ENCODE measurements at regions not wholly inside any gene's neighbourhood (a gene's known extent, or its start where the extent isn't known, plus 50 kb on each side); places are given as distances from the start of the nearest gene placed in this dataset.

DNA sequence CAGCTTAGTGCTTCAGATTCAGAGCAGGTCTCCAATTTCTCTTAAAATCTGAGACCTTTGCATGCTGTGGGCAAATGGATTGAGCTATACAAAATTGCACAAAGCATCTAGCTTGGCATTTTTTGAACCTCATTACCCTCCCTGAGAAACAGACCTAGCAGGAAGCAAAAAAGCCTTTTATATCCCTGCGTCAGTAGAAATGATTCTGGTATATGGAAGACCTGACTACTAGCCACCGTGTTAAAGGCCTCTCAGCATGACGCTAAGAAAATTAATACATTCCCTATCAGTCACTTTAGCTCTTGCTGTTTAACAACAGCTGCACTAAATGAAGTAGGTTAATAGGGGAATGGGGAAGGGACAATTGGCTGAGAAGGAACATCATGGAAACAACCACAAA, 110.7 kb upstream of the SMLR1 start:
- peak overlapping the region; percentile 40 for H3K27ac ChIP-seq (ENCODE audit: low read length)
- no peaks in the 10 kb centered on the region for H3K27me3 ChIP-seq (ENCODE audit: insufficient read depth, low read depth, low read length)
- H2AFZ ChIP-seq (ENCODE audit: low read depth, low read length), result no peak overlapping the region
- no peaks in the 10 kb centered on the region for H3K9me2 ChIP-seq (ENCODE audit: insufficient read depth, low read length)
- H3K4me2 ChIP-seq (ENCODE audit: low read length), result no peak overlapping the region
- peaks cover 7% of the 10 kb centered on the region for H3F3A ChIP-seq (ENCODE audit: insufficient read depth, low read length, poor library complexity, severe bottlenecking)
- no peaks in the 10 kb centered on the region for H3K36me3 ChIP-seq (ENCODE audit: insufficient read depth, low read length)
- H3K9me3 ChIP-seq (ENCODE audit: low read length), result no peaks in the 10 kb centered on the region
- H3K4me3 ChIP-seq (ENCODE audit: low read length), result no peak overlapping the region
- no peak overlapping the region for H3K9ac ChIP-seq (ENCODE audit: low read length)
- no peaks in the 10 kb centered on the region for H4K20me1 ChIP-seq (ENCODE audit: insufficient read depth)
- H3K79me2 ChIP-seq (replicated peaks; ENCODE audit: insufficient read depth, low read length), result no peaks in the 10 kb centered on the region
- TF ChIP-seq EP300 (conservative IDR thresholded peaks at IDR 0.05; ENCODE audit: poor library complexity, severe bottlenecking) (no peak), EZH2 (IDR thresholded peaks at IDR 0.05; ENCODE audit: borderline replicate concordance, insufficient read depth, low read length, poor library complexity, severe bottlenecking) (no peak), RAD21 (conservative IDR thresholded peaks at IDR 0.05) (no peak), MXI1 (conservative IDR thresholded peaks at IDR 0.05; ENCODE audit: poor library complexity, severe bottlenecking) (no peak)

DNA sequence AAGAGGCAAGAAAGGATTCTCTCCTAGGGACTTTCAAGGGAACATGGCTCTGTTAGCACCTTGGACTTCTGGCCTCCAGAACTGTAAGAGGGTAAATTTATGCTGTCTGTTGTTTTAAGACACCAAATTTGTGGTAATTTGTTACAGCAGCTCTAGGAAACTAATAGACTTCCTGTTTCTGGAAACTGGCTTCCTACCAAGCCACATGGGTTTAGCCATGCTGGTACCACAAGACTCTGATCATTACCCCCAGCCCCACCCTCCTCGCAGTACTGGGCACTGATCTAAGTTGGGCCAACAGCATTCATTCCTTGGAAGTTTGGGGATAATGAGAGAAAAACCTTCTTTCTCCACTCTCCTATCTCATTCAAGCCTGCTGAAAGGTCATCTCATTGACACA, 109.5 kb upstream of the SMLR1 start:
- no peaks in the 10 kb centered on the region for H3K27me3 ChIP-seq (ENCODE audit: insufficient read depth, low read depth, low read length)
- no peak overlapping the region for H3K4me3 ChIP-seq (ENCODE audit: low read length)
- TF ChIP-seq EZH2 (IDR thresholded peaks at IDR 0.05; ENCODE audit: borderline replicate concordance, insufficient read depth, low read length, poor library complexity, severe bottlenecking) (no peak), EP300 (conservative IDR thresholded peaks at IDR 0.05; ENCODE audit: poor library complexity, severe bottlenecking) (no peak), SMC3 (conservative IDR thresholded peaks at IDR 0.05; ENCODE audit: poor library complexity) (no peak), RAD21 (conservative IDR thresholded peaks at IDR 0.05) (no peak), TAF1 (IDR thresholded peaks at IDR 0.05; ENCODE audit: low read depth) (no peak), POLR2AphosphoS5 (IDR thresholded peaks at IDR 0.05) (no peak), MXI1 (conservative IDR thresholded peaks at IDR 0.05; ENCODE audit: poor library complexity, severe bottlenecking) (no peak)
- TF ChIP-seq, protein P1, sequence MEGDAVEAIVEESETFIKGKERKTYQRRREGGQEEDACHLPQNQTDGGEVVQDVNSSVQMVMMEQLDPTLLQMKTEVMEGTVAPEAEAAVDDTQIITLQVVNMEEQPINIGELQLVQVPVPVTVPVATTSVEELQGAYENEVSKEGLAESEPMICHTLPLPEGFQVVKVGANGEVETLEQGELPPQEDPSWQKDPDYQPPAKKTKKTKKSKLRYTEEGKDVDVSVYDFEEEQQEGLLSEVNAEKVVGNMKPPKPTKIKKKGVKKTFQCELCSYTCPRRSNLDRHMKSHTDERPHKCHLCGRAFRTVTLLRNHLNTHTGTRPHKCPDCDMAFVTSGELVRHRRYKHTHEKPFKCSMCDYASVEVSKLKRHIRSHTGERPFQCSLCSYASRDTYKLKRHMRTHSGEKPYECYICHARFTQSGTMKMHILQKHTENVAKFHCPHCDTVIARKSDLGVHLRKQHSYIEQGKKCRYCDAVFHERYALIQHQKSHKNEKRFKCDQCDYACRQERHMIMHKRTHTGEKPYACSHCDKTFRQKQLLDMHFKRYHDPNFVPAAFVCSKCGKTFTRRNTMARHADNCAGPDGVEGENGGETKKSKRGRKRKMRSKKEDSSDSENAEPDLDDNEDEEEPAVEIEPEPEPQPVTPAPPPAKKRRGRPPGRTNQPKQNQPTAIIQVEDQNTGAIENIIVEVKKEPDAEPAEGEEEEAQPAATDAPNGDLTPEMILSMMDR (IDR thresholded peaks at IDR 0.05; ENCODE audit: poor library complexity, severe bottlenecking), result no peak
- TF ChIP-seq, protein P2, sequence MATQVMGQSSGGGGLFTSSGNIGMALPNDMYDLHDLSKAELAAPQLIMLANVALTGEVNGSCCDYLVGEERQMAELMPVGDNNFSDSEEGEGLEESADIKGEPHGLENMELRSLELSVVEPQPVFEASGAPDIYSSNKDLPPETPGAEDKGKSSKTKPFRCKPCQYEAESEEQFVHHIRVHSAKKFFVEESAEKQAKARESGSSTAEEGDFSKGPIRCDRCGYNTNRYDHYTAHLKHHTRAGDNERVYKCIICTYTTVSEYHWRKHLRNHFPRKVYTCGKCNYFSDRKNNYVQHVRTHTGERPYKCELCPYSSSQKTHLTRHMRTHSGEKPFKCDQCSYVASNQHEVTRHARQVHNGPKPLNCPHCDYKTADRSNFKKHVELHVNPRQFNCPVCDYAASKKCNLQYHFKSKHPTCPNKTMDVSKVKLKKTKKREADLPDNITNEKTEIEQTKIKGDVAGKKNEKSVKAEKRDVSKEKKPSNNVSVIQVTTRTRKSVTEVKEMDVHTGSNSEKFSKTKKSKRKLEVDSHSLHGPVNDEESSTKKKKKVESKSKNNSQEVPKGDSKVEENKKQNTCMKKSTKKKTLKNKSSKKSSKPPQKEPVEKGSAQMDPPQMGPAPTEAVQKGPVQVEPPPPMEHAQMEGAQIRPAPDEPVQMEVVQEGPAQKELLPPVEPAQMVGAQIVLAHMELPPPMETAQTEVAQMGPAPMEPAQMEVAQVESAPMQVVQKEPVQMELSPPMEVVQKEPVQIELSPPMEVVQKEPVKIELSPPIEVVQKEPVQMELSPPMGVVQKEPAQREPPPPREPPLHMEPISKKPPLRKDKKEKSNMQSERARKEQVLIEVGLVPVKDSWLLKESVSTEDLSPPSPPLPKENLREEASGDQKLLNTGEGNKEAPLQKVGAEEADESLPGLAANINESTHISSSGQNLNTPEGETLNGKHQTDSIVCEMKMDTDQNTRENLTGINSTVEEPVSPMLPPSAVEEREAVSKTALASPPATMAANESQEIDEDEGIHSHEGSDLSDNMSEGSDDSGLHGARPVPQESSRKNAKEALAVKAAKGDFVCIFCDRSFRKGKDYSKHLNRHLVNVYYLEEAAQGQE (IDR thresholded peaks at IDR 0.05; ENCODE audit: borderline replicate concordance), result no peak
- H3K9me3 ChIP-seq (ENCODE audit: low read length), result no peaks in the 10 kb centered on the region
- no peaks in the 10 kb centered on the region for H3K79me2 ChIP-seq (replicated peaks; ENCODE audit: insufficient read depth, low read length)
- H3K4me2 ChIP-seq (ENCODE audit: low read length), result no peak overlapping the region
- H3K9me2 ChIP-seq (ENCODE audit: insufficient read depth, low read length), result no peaks in the 10 kb centered on the region
- H3K9ac ChIP-seq (ENCODE audit: low read length), result no peak overlapping the region
- H3K27ac ChIP-seq (ENCODE audit: low read length), result no peak overlapping the region
- peaks cover 7% of the 10 kb centered on the region for H3F3A ChIP-seq (ENCODE audit: insufficient read depth, low read length, poor library complexity, severe bottlenecking)
- no peaks in the 10 kb centered on the region for H4K20me1 ChIP-seq (ENCODE audit: insufficient read depth)
- H2AFZ ChIP-seq (ENCODE audit: low read depth, low read length), result no peak overlapping the region
- H3K36me3 ChIP-seq (ENCODE audit: insufficient read depth, low read length), result no peaks in the 10 kb centered on the region

Data from neural cell (in vitro differentiated cells).